Uterus (tissue), 2 donors: ENCODE measurements at regions not wholly inside any gene's neighbourhood (a gene's known extent, or its start where the extent isn't known, plus 50 kb on each side); places are given as distances from the start of the nearest gene placed in this dataset.
"Not testable (repeated sequence)": the region's sequence is repeated elsewhere in the genome, so short reads cannot be mapped to it uniquely, and the experiment has no call there.

ENCODE experiments used
- CTCF ChIP-seq, 4 experiments: fragments of 200-600 bp in 2 of 4; fragments of 450-650 bp in 2 of 4; sonication (generic) in 2 of 4; IDR thresholded peaks; one replicate each; pipeline ENCODE4 v1.5.1; 2016 to 2019; ENCODE audit warnings: antibody characterized with exemption in 4 of 4, mild to moderate bottlenecking in 2 of 4, moderate library complexity in 1 of 4
- POLR2A ChIP-seq, 2 donors: fragments of 450-650 bp; IDR thresholded peaks; one replicate each; pipeline ENCODE4 v1.6.1; 2016; ENCODE audit warnings: antibody characterized with exemption in 2 of 2, mild to moderate bottlenecking in 1 of 2, moderate library complexity in 1 of 2

DNA sequence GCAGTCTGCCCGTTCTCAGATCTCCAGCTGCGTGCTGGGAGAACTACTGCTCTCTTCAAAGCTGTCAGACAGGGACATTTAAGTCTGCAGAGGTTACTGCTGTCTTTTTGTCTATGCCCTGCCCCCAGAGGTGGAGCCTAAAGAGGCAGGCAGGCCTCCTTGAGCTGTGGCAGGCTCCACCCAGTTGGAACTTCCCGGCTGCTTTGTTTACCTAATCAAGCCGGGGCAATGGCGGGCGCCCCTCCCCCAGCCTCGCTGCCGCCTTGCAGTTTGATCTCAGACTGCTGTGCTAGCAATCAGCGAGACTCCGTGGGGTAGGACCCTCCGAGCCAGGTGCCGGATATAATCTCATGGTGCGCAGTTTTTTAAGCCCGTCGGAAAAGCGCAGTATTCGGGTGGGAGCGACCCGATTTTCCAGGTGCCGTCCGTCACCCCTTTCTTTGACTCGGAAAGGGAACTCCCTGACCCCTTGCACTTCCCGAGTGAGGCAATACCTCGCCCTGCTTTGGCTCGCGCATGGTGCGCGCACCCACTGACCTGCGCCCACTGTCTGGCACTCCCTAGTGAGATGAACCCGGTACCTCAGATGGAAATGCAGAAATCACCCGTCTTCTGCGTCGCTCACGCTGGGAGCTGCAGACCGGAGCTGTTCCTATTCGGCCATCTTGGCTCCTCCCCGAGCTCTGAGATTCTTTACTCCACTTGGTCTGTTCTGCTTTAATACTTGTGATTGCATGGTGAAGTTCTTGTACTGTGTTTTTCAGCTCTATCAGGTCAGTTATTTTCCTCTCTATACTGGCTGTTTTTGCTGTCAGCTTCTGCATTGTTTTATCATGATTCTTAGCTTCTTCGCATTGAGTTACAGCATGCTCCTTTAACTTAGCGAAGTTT, 148.9 kb upstream of the TPRG1 start:
- TF ChIP-seq CTCF, POLR2A (IDR thresholded peaks at IDR 0.05): not testable (repeated sequence)
